ENCODE measurements at regions not wholly inside any gene's neighbourhood (a gene's known extent, or its start where the extent isn't known, plus 50 kb on each side); places are given as distances from the start of the nearest gene placed in this dataset.

- H3K36me3 Mint-ChIP-seq: peaks cover 40% of the 10 kb centered on the region
- ATAC-seq (replicated peaks in 1 of 4) (no peak), DNase-seq (peak in 5 of 35 experiments; percentile 8 to 36 (median 16))
- H3K27me3 Mint-ChIP-seq: no peaks in the 10 kb centered on the region
- Histone ChIP-seq H3K27me3 (replicated peaks in 1 of 2; ENCODE audit: control insufficient read depth in 2 of 2, extremely low read depth in 1 of 2, insufficient read depth in 2 of 2, low read length in 1 of 2) (no peaks in the 10 kb centered on the region), H3K36me3 (ENCODE audit: control insufficient read depth in 2 of 2, extremely low read depth in 1 of 2, insufficient read depth in 1 of 2, low read length in 1 of 2) (peaks cover 14 to 50% of the 10 kb centered on the region in 2 donors), H3K27ac (ENCODE audit: low read length) (peak overlapping the region; percentile 69), H3K4me1 (ENCODE audit: control insufficient read depth in 1 of 2, extremely low read depth in 1 of 2, insufficient read depth in 2 of 2, low read length in 2 of 2) (peaks cover 29 to 67% of the 10 kb centered on the region in 2 experiments), H3K9me3 (no peaks in the 10 kb centered on the region), H3K4me3 (ENCODE audit: control insufficient read depth in 1 of 2, extremely low read depth in 1 of 2, low read length in 1 of 2) (no peak overlapping the region)
- H3K27ac Mint-ChIP-seq: peak overlapping the region; percentile 88 to 97
- H3K4me1 Mint-ChIP-seq: peaks cover 57 to 81% (median 71%) of the 10 kb centered on the region in 3 donors
- ChIA-PET POLR2A (interaction anchor here (0.5 to 1.0 kb wide), 4 partner anchors 37 to 223 kb away, joined by 3 read pairs; no protein-coding TSS in a partner anchor), CTCF (interaction anchor here (1.0 to 3.2 kb wide), 4 partner anchors 10 to 65 kb away, joined by 5 to 19 read pairs (median 7); no protein-coding TSS in a partner anchor)
- 83% methylated on average over 9 of the region's 10 CpGs for WGBS (ENCODE audit: insufficient coverage)
- H3K9me3 Mint-ChIP-seq: peaks cover 0 to 3% (median 0%) of the 10 kb centered on the region in 3 donors
- peak overlapping the region in 2 of 3 donors; percentile 51 to 71 for H3K4me3 Mint-ChIP-seq
Observed at GRCh38 chr14:95462491-95462890, 54.0 kb downstream of the SYNE3 start.

GRCh38 chr14:95460647-95461478, 55.6 kb downstream of the SYNE3 start:
- Mint-ChIP-seq H3K27me3 (no peaks in the 10 kb centered on the region), H3K4me3 (peak overlapping the region in 1 of 3 donors; percentile 71), H3K27ac (peak overlapping the region; percentile 88 to 97), H3K9me3 (peaks cover 0 to 3% (median 0%) of the 10 kb centered on the region in 3 donors), H3K4me1 (peaks cover 54 to 69% (median 67%) of the 10 kb centered on the region in 3 donors), H3K36me3 (peaks cover 36% of the 10 kb centered on the region)
- no peaks in the 10 kb centered on the region for H3K9me3 ChIP-seq
- ATAC-seq (replicated peaks in 1 of 4) (no peak), DNase-seq (no peak)
- peaks cover 29 to 54% of the 10 kb centered on the region in 2 experiments for H3K4me1 ChIP-seq (ENCODE audit: control insufficient read depth in 1 of 2, extremely low read depth in 1 of 2, insufficient read depth in 2 of 2, low read length in 2 of 2)
- H3K4me3 ChIP-seq (ENCODE audit: control insufficient read depth in 1 of 2, extremely low read depth in 1 of 2, low read length in 1 of 2): no peak overlapping the region
- H3K27me3 ChIP-seq (replicated peaks in 1 of 2; ENCODE audit: control insufficient read depth in 2 of 2, extremely low read depth in 1 of 2, insufficient read depth in 2 of 2, low read length in 1 of 2): no peaks in the 10 kb centered on the region
- 96% methylated on average over 23 of the region's 29 CpGs for WGBS (ENCODE audit: insufficient coverage)
- POLR2A ChIA-PET: no interaction called here
- CTCF ChIA-PET: no interaction called here
- H3K36me3 ChIP-seq (ENCODE audit: control insufficient read depth in 2 of 2, extremely low read depth in 1 of 2, insufficient read depth in 1 of 2, low read length in 1 of 2): peaks cover 11 to 42% of the 10 kb centered on the region in 2 donors
- peak overlapping the region; percentile 69 for H3K27ac ChIP-seq (ENCODE audit: low read length)

GRCh38 chr14:95458906-95459305, 57.5 kb downstream of the SYNE3 start:
- peaks cover 37% of the 10 kb centered on the region for H3K36me3 Mint-ChIP-seq
- Histone ChIP-seq H3K27ac (ENCODE audit: low read length) (no peak overlapping the region), H3K9me3 (no peaks in the 10 kb centered on the region), H3K36me3 (ENCODE audit: control insufficient read depth in 2 of 2, extremely low read depth in 1 of 2, insufficient read depth in 1 of 2, low read length in 1 of 2) (peaks cover 11 to 52% of the 10 kb centered on the region in 2 donors), H3K27me3 (replicated peaks in 1 of 2; ENCODE audit: control insufficient read depth in 2 of 2, extremely low read depth in 1 of 2, insufficient read depth in 2 of 2, low read length in 1 of 2) (no peaks in the 10 kb centered on the region), H3K4me3 (ENCODE audit: control insufficient read depth in 1 of 2, extremely low read depth in 1 of 2, low read length in 1 of 2) (no peak overlapping the region), H3K4me1 (ENCODE audit: control insufficient read depth in 1 of 2, extremely low read depth in 1 of 2, insufficient read depth in 2 of 2, low read length in 2 of 2) (peaks cover 12 to 34% of the 10 kb centered on the region in 2 experiments)
- no peaks in the 10 kb centered on the region for H3K27me3 Mint-ChIP-seq
- H3K4me1 Mint-ChIP-seq: peaks cover 34 to 50% (median 50%) of the 10 kb centered on the region in 3 donors
- H3K9me3 Mint-ChIP-seq: no peaks in the 10 kb centered on the region
- WGBS (ENCODE audit: insufficient coverage): 100% methylated on average over 1 of the region's 3 CpGs
- no peak for DNase-seq
- ATAC-seq (replicated peaks in 1 of 4): no peak
- H3K4me3 Mint-ChIP-seq: no peak overlapping the region
- POLR2A ChIA-PET: interaction anchor here in 1 of 2 donors (0.7 kb wide), 1 partner anchor 53 kb away, joined by 3 read pairs; no protein-coding TSS in a partner anchor
- H3K27ac Mint-ChIP-seq: peak overlapping the region; percentile 39 to 71
- CTCF ChIA-PET: interaction anchor here (0.8 to 1.3 kb wide), 4 partner anchors 16 to 65 kb away, joined by 3 to 6 read pairs (median 3); no protein-coding TSS in a partner anchor

GRCh38 chr14:95458459-95458858, 58.0 kb downstream of the SYNE3 start:
- Mint-ChIP-seq H3K9me3 (no peaks in the 10 kb centered on the region), H3K27me3 (no peaks in the 10 kb centered on the region), H3K27ac (peak overlapping the region in 1 of 2 donors; percentile 71), H3K36me3 (peaks cover 38% of the 10 kb centered on the region), H3K4me3 (no peak overlapping the region), H3K4me1 (peaks cover 30 to 46% (median 45%) of the 10 kb centered on the region in 3 donors)
- H3K9me3 ChIP-seq: no peaks in the 10 kb centered on the region
- no peak overlapping the region for H3K27ac ChIP-seq (ENCODE audit: low read length)
- no peak overlapping the region for H3K4me3 ChIP-seq (ENCODE audit: control insufficient read depth in 1 of 2, extremely low read depth in 1 of 2, low read length in 1 of 2)
- peaks cover 12 to 56% of the 10 kb centered on the region in 2 donors for H3K36me3 ChIP-seq (ENCODE audit: control insufficient read depth in 2 of 2, extremely low read depth in 1 of 2, insufficient read depth in 1 of 2, low read length in 1 of 2)
- ChIA-PET POLR2A (no interaction called here), CTCF (interaction anchor here in 1 of 2 donors (1.1 kb wide), 1 partner anchor 16 kb away, joined by 3 read pairs; no protein-coding TSS in a partner anchor)
- peaks cover 9 to 30% of the 10 kb centered on the region in 2 experiments for H3K4me1 ChIP-seq (ENCODE audit: control insufficient read depth in 1 of 2, extremely low read depth in 1 of 2, insufficient read depth in 2 of 2, low read length in 2 of 2)
- WGBS (ENCODE audit: insufficient coverage): 100% methylated on average over 1 of the region's 4 CpGs
- ATAC-seq (replicated peaks in 1 of 4): no peak
- DNase-seq: no peak
- no peaks in the 10 kb centered on the region for H3K27me3 ChIP-seq (replicated peaks in 1 of 2; ENCODE audit: control insufficient read depth in 2 of 2, extremely low read depth in 1 of 2, insufficient read depth in 2 of 2, low read length in 1 of 2)

GRCh38 chr14:95456281-95456680, 60.2 kb downstream of the SYNE3 start:
- Histone ChIP-seq H3K4me3 (ENCODE audit: control insufficient read depth in 1 of 2, extremely low read depth in 1 of 2, low read length in 1 of 2) (no peak overlapping the region), H3K36me3 (ENCODE audit: control insufficient read depth in 2 of 2, extremely low read depth in 1 of 2, insufficient read depth in 1 of 2, low read length in 1 of 2) (peaks cover 22 to 67% of the 10 kb centered on the region in 2 donors), H3K4me1 (ENCODE audit: control insufficient read depth in 1 of 2, extremely low read depth in 1 of 2, insufficient read depth in 2 of 2, low read length in 2 of 2) (peaks cover 0 to 8% of the 10 kb centered on the region in 2 experiments), H3K9me3 (no peaks in the 10 kb centered on the region), H3K27me3 (replicated peaks in 1 of 2; ENCODE audit: control insufficient read depth in 2 of 2, extremely low read depth in 1 of 2, insufficient read depth in 2 of 2, low read length in 1 of 2) (no peaks in the 10 kb centered on the region), H3K27ac (ENCODE audit: low read length) (no peak overlapping the region)
- DNase-seq (no peak), ATAC-seq (replicated peaks in 1 of 4) (no peak)
- CTCF ChIA-PET: no interaction called here
- no peak overlapping the region for H3K27ac Mint-ChIP-seq
- H3K9me3 Mint-ChIP-seq: no peaks in the 10 kb centered on the region
- no peak overlapping the region for H3K4me3 Mint-ChIP-seq
- WGBS (ENCODE audit: insufficient coverage): 83% methylated on average over 1 of the region's 8 CpGs
- no peaks in the 10 kb centered on the region for H3K27me3 Mint-ChIP-seq
- peaks cover 8 to 25% (median 24%) of the 10 kb centered on the region in 3 donors for H3K4me1 Mint-ChIP-seq
- H3K36me3 Mint-ChIP-seq: peaks cover 45% of the 10 kb centered on the region
- POLR2A ChIA-PET: no interaction called here

GRCh38 chr14:95455246-95455645, 61.2 kb downstream of the SYNE3 start:
- ATAC-seq (replicated peaks in 1 of 4) (no peak), DNase-seq (no peak)
- Histone ChIP-seq H3K9me3 (no peaks in the 10 kb centered on the region), H3K4me3 (ENCODE audit: control insufficient read depth in 1 of 2, extremely low read depth in 1 of 2, low read length in 1 of 2) (no peak overlapping the region), H3K27me3 (replicated peaks in 1 of 2; ENCODE audit: control insufficient read depth in 2 of 2, extremely low read depth in 1 of 2, insufficient read depth in 2 of 2, low read length in 1 of 2) (no peaks in the 10 kb centered on the region), H3K27ac (ENCODE audit: low read length) (no peak overlapping the region), H3K4me1 (ENCODE audit: control insufficient read depth in 1 of 2, extremely low read depth in 1 of 2, insufficient read depth in 2 of 2, low read length in 2 of 2) (no peaks in the 10 kb centered on the region), H3K36me3 (ENCODE audit: control insufficient read depth in 2 of 2, extremely low read depth in 1 of 2, insufficient read depth in 1 of 2, low read length in 1 of 2) (peaks cover 22 to 66% of the 10 kb centered on the region in 2 donors)
- H3K4me3 Mint-ChIP-seq: no peak overlapping the region
- peaks cover 0 to 18% (median 16%) of the 10 kb centered on the region in 3 donors for H3K4me1 Mint-ChIP-seq
- WGBS (ENCODE audit: insufficient coverage): 99% methylated on average over 11 of the region's 17 CpGs
- H3K9me3 Mint-ChIP-seq: no peaks in the 10 kb centered on the region
- no peak overlapping the region for H3K27ac Mint-ChIP-seq
- peaks cover 47% of the 10 kb centered on the region for H3K36me3 Mint-ChIP-seq
- ChIA-PET POLR2A (no interaction called here), CTCF (no interaction called here)
- H3K27me3 Mint-ChIP-seq: no peaks in the 10 kb centered on the region
